NCI-H1105 (cell line): ENCODE measurements at regions not wholly inside any gene's neighbourhood (a gene's known extent, or its start where the extent isn't known, plus 50 kb on each side); places are given as distances from the start of the nearest gene placed in this dataset.
"Not testable (repeated sequence)": the region's sequence is repeated elsewhere in the genome, so short reads cannot be mapped to it uniquely, and the experiment has no call there.

Source experiments
- DNase-seq: peaks from one replicate; lab custom pipeline; 2025; lab: John Stamatoyannopoulos, UW

- DNase-seq = no peak
These were observed 311.4 kb downstream of the PDCD6IP start for GRCh38 chr3:34109846-34110245.

DNA sequence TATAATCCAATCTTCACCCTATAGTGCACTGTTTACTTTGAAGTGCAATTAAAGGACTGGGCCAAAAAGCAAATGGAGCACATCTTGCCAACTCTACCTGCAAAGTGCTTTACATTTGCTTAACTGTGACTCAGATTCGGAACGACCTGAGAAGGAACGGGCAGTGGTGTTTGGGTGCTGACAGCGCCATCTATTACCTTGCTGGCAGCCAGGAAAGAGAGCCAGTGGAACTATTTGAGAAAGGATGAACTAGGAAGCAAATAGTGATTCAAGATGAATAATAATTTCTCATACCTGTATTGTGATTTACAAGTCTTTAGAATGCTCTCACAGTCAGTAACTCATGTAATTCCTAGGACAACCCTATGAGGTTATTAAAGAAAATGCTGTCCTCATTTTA is 312.9 kb downstream of the PDCD6IP start:
- no peak for DNase-seq

DNA sequence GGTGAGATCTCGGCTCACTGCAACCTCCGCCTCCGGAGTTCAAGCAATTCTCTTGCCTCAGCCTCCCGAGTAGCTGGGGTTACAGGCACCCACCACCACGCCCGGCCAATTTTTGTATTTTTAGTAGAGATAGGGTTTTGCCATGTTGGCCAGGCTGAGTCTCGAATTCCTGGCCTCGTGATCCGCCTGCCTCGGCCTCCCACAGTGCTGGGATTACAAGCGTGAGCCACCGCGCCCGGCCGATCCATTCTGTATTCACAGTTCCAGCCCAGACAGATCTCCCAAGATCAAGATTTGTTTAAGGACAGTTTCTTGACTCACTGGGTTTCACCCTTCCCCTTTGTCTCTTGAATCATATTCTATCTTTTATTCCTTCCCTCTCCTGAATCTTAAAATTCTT is 313.8 kb downstream of the PDCD6IP start:
- not testable (repeated sequence) for DNase-seq

DNA sequence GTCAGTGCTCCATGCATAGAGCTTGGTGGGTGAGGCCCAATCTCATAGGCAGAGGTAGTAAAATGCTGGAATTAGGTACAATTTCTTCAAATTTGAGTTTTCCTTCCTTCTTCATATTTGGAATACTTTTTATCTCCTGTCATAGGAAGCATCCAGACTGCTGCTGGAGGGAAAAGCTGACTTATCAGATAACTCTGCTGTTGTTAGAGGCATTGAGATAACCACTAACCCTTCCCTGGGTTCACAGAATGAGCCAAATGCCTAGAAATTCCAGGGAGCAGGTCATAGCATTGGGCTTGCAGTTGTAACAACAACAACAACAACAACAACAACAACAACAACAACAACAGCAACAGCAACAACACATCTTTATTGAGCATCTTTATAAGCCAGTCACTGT is 332.7 kb downstream of the PDCD6IP start:
- no peak for DNase-seq

GRCh38 chr3:34132069-34132692 is 333.8 kb downstream of the PDCD6IP start:
- no peak for DNase-seq

GRCh38 chr3:34139566-34139965 is 341.1 kb downstream of the PDCD6IP start:
- DNase-seq = no peak

- no peak for DNase-seq
These were observed 342.2 kb downstream of the PDCD6IP start for GRCh38 chr3:34140616-34141015.

DNA sequence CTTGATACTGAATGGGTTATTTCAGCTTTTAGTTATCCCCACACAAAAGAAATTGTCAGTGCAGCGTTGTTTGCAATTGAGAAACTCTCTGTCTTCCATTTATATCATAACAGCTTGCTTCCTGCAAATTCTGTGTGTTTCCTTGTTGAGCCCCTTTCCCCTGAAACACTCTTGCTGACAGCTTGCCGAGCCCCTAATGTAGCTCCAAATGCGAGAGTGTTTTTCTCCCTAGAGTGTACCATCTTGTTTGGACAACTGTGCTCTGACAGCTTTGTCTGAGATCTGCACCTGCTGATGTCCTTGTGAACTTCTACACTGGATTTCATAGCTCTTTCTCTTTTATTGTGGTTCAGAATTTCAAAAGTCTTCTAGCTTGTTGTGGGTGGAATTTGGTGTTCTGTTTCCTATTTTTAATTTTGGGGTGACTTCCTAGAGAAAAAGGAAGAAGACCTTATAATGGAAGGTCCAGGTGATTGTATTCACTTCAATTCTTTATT is 343.5 kb downstream of the PDCD6IP start:
- no peak for DNase-seq

- DNase-seq = no peak
These were observed 347.4 kb downstream of the PDCD6IP start for GRCh38 chr3:34145796-34146195.

- DNase-seq = no peak
These were observed 348.2 kb downstream of the PDCD6IP start for GRCh38 chr3:34146596-34146995.

DNA sequence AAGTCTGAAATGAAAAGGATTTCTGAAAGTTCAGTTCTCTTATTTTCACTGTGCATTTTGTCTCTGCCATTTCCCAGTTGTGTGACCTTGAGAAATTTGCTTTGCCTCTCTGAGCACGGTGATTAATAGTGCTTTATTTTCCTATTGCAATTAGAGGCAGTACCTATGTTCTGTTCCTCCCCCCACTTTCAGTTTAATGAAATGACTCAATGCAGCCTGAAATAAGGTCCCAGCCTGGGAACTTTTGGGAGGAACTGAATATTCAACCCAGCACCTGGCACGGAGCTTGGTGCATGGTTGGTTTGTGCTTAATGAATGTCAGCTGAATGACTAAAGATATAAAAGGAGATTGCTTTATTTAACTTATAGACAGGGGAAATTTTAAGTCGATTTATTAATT is 352.6 kb downstream of the PDCD6IP start:
- DNase-seq = no peak

- DNase-seq = no peak
These were observed 354.2 kb downstream of the PDCD6IP start for GRCh38 chr3:34152656-34153055.

DNA sequence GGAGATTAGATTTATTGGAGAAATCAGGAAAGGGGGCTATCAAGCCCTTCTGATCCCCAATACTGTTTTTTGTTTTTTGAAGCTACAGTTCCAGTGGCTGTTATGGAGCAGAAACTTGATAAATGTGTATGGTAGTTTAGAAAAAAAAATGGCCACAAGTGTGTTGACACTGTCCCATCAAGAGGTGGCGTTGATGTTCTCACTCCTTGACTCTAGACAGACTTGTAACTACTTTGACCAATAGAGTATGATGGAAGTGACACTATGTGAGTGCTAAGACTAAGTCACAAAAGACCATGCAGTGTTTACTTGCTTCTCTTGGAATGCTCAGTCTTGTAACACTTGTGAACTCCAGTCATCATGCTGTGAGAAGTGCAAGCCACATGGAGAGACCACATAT is 356.7 kb downstream of the PDCD6IP start:
- no peak for DNase-seq

- no peak for DNase-seq
These were observed 357.2 kb downstream of the PDCD6IP start for GRCh38 chr3:34155666-34156065.

DNA sequence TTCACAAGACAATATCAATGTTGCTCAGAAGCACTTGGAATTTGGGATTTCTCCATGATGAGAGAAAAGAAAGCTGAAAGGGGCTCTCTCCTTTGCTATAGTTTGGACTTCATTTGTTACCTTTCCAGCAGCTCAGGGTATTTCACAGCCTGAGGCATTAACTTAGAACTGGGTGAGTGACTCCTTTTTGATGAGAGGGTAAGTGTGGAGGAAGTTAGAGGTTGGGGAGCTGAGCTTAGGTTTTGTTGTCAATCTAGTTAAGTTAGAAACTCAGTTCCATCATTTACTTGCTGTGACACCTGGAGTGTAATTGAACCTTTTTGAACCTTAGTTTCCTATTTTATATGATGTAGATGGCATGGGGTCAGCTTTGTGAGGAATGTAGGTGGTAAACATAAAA is 359.1 kb downstream of the PDCD6IP start:
- DNase-seq = no peak

- no peak for DNase-seq
These were observed 361.4 kb downstream of the PDCD6IP start for GRCh38 chr3:34159613-34160420.

DNA sequence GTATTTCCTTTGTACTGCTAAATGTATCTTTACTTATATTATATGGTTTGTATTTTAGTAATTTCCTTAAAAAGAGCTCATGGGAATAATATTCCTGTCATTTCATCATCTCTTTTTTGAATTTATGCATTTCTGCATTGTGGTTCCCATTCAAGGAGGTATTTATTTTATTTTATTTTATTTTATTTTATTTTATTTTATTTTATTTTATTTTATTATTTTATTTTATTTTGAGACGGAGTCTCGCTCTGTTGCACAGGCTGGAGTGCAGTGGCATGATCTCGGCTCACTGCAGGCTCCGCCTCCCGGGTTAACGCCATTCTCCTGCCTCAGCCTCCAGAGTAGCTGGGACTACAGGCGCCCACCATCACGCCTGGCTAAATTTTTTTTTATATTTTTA is 371.2 kb downstream of the PDCD6IP start:
- not testable (repeated sequence) for DNase-seq

- DNase-seq = no peak
These were observed 376.3 kb downstream of the PDCD6IP start for GRCh38 chr3:34174740-34175139.

DNA sequence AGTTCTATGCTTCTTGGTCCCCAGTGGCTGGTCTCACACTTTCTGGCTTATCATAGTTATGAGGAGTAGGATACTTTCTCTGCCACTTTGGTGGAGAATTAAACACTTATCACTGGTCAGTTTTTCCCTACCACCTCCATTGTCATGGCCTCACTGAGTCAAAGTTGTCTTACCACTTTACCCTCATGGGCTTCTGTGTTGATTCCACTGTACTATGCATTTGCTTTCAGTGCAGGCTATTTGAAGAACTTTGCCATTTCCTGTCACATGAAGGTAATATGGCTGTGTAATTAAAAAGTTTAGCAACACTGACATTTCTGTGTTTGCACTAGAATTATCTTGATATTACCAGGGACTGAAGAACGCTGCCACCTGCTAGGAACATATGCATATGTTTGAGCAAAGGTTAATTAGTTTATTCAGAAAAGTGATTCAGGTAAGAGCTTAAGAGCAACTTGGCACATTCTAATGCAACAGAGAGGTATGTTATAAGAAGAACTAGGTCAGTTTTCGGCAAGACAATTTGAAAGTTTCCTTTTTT is 377.3 kb downstream of the PDCD6IP start:
- DNase-seq = no peak

GRCh38 chr3:34176723-34177122 is 378.3 kb downstream of the PDCD6IP start:
- DNase-seq = no peak

- no peak for DNase-seq
These were observed 380.0 kb downstream of the PDCD6IP start for GRCh38 chr3:34178415-34178814.

GRCh38 chr3:34179716-34180115 is 381.3 kb downstream of the PDCD6IP start:
- DNase-seq = no peak

DNA sequence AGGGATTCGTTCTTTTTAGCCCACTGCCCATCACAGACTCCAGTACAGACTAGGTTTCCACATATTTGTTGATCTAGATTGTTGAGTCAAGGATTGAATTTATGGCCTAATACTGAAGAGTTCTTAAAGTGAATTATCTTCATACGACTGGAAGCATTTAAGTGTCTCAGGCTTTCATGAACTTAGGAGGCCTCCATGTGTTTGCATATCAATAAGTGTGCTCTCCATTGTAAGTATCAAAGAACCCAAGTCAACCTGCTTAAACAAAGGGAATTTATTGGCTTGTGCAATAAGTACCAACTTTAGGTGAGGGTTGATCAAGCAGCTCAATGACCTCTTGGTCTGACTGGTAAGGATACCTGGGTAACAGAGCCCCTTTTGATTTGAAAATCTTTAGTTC is 382.1 kb downstream of the PDCD6IP start:
- DNase-seq = no peak
